ENCODE measurements at regions not wholly inside any gene's neighbourhood (a gene's known extent, or its start where the extent isn't known, plus 50 kb on each side); places are given as distances from the start of the nearest gene placed in this dataset.

DNA sequence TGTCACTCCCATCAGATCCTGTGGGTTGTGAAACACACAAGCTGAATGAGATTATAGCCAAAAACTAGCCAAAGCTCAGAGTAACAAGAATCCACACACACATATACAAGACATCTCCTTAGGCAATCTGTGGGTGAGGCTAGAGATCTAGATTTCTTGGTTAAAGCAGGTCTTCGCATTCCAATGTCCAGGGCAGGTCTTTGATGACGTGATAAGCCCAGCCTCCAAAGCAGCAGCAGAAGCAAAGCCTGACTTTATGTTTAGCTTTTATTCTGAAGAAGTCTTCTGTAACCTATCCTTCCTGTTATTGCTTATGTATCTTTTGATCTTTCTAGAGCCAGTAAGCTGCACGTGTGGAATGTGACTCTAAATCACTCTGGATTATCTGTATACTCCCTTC is 199.1 kb upstream of the SLC30A5 start:
- H3K4me3 ChIP-seq (ENCODE audit: low read depth, poor library complexity, severe bottlenecking): no peak overlapping the region
- TF ChIP-seq, protein P1, sequence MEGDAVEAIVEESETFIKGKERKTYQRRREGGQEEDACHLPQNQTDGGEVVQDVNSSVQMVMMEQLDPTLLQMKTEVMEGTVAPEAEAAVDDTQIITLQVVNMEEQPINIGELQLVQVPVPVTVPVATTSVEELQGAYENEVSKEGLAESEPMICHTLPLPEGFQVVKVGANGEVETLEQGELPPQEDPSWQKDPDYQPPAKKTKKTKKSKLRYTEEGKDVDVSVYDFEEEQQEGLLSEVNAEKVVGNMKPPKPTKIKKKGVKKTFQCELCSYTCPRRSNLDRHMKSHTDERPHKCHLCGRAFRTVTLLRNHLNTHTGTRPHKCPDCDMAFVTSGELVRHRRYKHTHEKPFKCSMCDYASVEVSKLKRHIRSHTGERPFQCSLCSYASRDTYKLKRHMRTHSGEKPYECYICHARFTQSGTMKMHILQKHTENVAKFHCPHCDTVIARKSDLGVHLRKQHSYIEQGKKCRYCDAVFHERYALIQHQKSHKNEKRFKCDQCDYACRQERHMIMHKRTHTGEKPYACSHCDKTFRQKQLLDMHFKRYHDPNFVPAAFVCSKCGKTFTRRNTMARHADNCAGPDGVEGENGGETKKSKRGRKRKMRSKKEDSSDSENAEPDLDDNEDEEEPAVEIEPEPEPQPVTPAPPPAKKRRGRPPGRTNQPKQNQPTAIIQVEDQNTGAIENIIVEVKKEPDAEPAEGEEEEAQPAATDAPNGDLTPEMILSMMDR (IDR thresholded peaks at IDR 0.05): no peak
- no peak for TF ChIP-seq POLR2A (IDR thresholded peaks at IDR 0.05)
- WGBS, 2 donors: 53 to 67% methylated on average over 3 of the region's 3 CpGs
- intact Hi-C loops (cut with DNase I; ENCODE audit: low total_unique reads): no loop called here
- DNase-seq (ENCODE audit: low spot score in 2 of 2): no peak

DNA sequence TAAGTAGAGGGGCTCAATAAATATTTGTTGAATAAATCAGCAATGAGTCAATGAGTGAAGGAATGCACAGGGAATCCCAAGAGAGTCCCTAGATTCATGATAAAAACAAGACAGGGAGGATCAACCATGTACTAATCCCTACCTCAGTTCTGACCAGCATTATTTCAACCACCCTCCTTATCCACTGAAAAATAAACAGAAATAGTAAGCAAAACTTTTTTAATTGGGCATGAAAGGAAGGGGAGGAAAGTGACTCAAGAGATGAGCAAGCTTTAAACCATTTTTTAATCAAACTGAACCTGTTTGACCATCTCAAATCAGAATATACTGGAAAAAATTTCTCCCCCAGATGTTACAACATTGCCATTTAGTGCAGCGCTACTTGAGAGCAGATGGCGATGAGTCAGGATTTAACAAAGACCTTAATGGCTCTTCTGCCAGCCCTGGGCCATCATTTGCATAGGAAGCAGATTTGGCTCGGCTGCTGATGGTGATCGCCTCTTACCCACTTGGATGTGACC is 194.8 kb upstream of the SLC30A5 start:
- no peak for DNase-seq (ENCODE audit: low spot score in 2 of 2)
- no peak for TF ChIP-seq POLR2A (IDR thresholded peaks at IDR 0.05)
- TF ChIP-seq, protein P1 (IDR thresholded peaks at IDR 0.05): no peak
- intact Hi-C loops (cut with DNase I; ENCODE audit: low total_unique reads): no loop called here
- WGBS, 2 donors: 39 to 42% methylated on average over 4 of the region's 4 CpGs
- H3K4me3 ChIP-seq (ENCODE audit: low read depth, poor library complexity, severe bottlenecking): no peak overlapping the region

DNA sequence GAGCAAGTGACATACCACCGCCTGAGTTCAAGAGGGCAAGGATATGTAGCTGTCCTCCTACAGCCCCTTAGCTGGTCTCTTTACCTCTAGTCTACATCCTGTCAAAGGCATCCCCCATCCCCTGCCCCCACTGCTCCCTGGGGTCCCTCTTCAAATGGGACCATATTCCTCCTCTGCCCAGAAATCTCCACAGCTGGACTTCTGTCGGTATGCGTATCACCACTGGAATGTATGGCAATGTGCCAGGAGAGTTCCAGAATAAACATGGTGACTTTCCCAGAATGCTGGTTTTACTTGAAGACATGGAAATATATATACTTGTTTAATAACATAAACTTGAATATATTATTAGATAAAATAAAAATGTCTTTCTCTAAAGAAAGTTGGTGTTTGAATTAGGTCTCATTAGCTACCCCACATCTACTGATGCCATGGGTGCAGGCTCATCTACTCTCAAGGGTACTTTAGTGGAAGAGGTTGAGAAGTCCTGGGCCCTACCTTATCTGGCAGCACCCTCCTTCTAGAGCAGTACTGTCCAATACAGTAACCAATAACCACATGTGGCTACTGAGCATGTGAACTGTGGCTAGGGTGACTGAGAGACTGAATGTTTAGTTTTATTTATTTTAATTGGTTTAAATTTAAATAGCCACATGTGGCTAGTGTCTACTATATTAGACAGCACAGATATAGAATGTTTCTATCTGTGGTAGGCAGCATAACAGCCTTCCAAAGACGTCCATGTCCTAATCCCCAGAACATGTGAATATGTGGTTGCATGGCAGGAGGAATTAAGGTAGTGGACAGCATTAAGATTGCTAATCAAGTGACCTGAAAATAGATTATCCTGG is 181.7 kb upstream of the SLC30A5 start:
- intact Hi-C loops (cut with DNase I; ENCODE audit: low total_unique reads): no loop called here
- no peak for DNase-seq (ENCODE audit: low spot score in 2 of 2)
- no peak overlapping the region for H3K4me3 ChIP-seq (ENCODE audit: low read depth, poor library complexity, severe bottlenecking)
- 71 to 87% methylated on average over 4 of the region's 4 CpGs for WGBS, 2 donors
- no peak for TF ChIP-seq POLR2A (IDR thresholded peaks at IDR 0.05)
- TF ChIP-seq, protein P1 (IDR thresholded peaks at IDR 0.05): no peak

DNA sequence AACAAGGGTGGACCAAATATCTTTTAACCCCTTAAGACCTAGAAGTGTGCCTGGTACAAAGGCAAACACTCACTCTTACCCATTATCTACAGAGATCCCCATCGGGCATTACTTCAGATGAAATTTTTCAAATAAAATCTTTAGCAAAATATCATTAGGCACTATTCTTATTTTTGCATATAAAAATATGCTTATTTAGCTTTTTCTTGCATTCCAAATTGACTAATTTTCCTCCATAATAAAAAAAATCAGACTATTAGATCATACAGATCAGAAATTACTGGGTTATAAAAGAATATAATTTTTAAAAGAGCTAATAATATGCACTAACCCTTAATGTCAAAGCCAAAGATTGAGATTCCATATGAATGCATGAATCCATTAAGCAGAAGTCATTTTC is 178.7 kb upstream of the SLC30A5 start:
- DNase-seq (ENCODE audit: low spot score in 2 of 2): no peak
- H3K4me3 ChIP-seq (ENCODE audit: low read depth, poor library complexity, severe bottlenecking): no peak overlapping the region
- 96 to 98% methylated on average over 1 of the region's 1 CpG for WGBS, 2 donors
- TF ChIP-seq, protein P1 (IDR thresholded peaks at IDR 0.05): no peak
- TF ChIP-seq POLR2A (IDR thresholded peaks at IDR 0.05): no peak
- intact Hi-C loops (cut with DNase I; ENCODE audit: low total_unique reads): no loop called here

DNA sequence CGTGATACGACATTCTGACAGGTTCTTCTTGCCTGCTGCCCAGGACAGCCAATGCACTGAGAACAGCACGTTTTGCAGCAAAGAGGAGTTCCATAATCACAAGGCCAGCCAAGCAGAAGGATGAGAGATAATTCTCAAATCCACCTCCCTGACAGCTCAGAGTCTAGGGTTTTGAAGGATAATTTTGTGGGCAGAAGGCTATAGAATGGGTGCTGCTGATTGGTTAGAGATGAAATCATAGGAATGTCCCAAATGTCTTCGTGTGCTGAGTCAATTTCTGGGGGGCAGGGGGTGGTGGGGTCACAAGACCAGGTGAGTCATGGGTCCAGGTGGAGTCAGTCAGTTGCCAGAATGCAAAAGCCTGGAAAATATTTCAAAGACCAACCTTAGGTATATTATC is 175.5 kb upstream of the SLC30A5 start:
- TF ChIP-seq POLR2A (IDR thresholded peaks at IDR 0.05): no peak
- TF ChIP-seq, protein P1 (IDR thresholded peaks at IDR 0.05): no peak
- intact Hi-C loops (cut with DNase I; ENCODE audit: low total_unique reads): no loop called here
- WGBS, 2 donors: 88 to 92% methylated on average over 4 of the region's 4 CpGs
- no peak for DNase-seq (ENCODE audit: low spot score in 2 of 2)
- H3K4me3 ChIP-seq (ENCODE audit: low read depth, poor library complexity, severe bottlenecking): no peak overlapping the region

Data from lower leg skin (tissue), 4 donors.